Tibial artery (tissue), 4 donors: ENCODE measurements at regions not wholly inside any gene's neighbourhood (a gene's known extent, or its start where the extent isn't known, plus 50 kb on each side); places are given as distances from the start of the nearest gene placed in this dataset.

Experiments
- DNase-seq, 2 donors: peaks; one replicate each; pipeline ENCODE4 v3.0.0-alpha.2; 2019
- H3K27ac ChIP-seq, 2 donors: fragments of 200-600 bp; sonication (generic) in 1 of 2; 1 replicate in 1 of 2; 2 replicates in 1 of 2; pipeline ENCODE4 v1.5.1; 2018 to 2019; ENCODE audit warnings: mild to moderate bottlenecking in 1 of 2
- H3K27me3 ChIP-seq, 2 donors: fragments of 200-600 bp; sonication (generic) in 1 of 2; one replicate each; pipeline versions ENCODE4 v1.5.1 to v1.6.0; 2016 to 2019
- H3K36me3 ChIP-seq, 3 donors: fragments of 200-600 bp; sonication (generic) in 2 of 3; one replicate each; pipeline ENCODE4 v1.5.1; 2016 to 2019; ENCODE audit warnings: mild to moderate bottlenecking in 2 of 3
- H3K4me1 ChIP-seq, 4 donors: fragments of 200-600 bp; sonication (generic) in 2 of 4; 1 replicate in 3 of 4; 2 replicates in 1 of 4; pipeline ENCODE4 v1.5.1; 2016 to 2019
- H3K4me3 ChIP-seq, 2 donors: fragments of 200-600 bp; sonication (generic) in 1 of 2; 1 replicate in 1 of 2; 2 replicates in 1 of 2; pipeline ENCODE4 v1.5.1; 2018 to 2019; ENCODE audit warnings: mild to moderate bottlenecking in 2 of 2
- H3K9me3 ChIP-seq, 3 donors: fragments of 200-600 bp; sonication (generic) in 1 of 3; one replicate each; pipeline ENCODE4 v1.5.1; 2016 to 2019
- CTCF ChIP-seq, 2 experiments: fragments of 200-600 bp in 1 of 2; fragments of 450-650 bp in 1 of 2; IDR thresholded peaks; one replicate each; pipeline ENCODE4 v1.5.1; 2017 to 2019; ENCODE audit warnings: antibody characterized with exemption in 2 of 2, mild to moderate bottlenecking in 1 of 2, moderate library complexity in 1 of 2
- intact Hi-C: fragments of 100-400 bp; cut with DNase I; formaldehyde crosslinking; loops from one replicate; pipeline ENCODE4 v1.15.0; 2023; ENCODE audit warnings: low total_unique reads

- H3K4me1 ChIP-seq: peaks cover 0 to 59% (median 49%) of the 10 kb centered on the region in 4 donors
- no peak for TF ChIP-seq CTCF (IDR thresholded peaks at IDR 0.05)
- DNase-seq: peak in 1 of 2 donors; percentile 54
- no peak overlapping the region for H3K4me3 ChIP-seq
- H3K36me3 ChIP-seq: no peaks in the 10 kb centered on the region
- H3K9me3 ChIP-seq: no peaks in the 10 kb centered on the region
- intact Hi-C loops: no loop called here
- H3K27me3 ChIP-seq: no peaks in the 10 kb centered on the region
- H3K27ac ChIP-seq: peak overlapping the region; percentile 63 to 71
Measured at GRCh38 chr7:36045326-36045725, 107.7 kb upstream of the EEPD1 start.

- H3K27me3 ChIP-seq: no peaks in the 10 kb centered on the region
- H3K4me1 ChIP-seq: peaks cover 0 to 59% (median 49%) of the 10 kb centered on the region in 4 donors
- no peaks in the 10 kb centered on the region for H3K36me3 ChIP-seq
- DNase-seq: peak in 1 of 2 donors; percentile 56
- intact Hi-C loops: no loop called here
- peak overlapping the region; percentile 63 to 71 for H3K27ac ChIP-seq
- H3K4me3 ChIP-seq: no peak overlapping the region
- TF ChIP-seq CTCF (IDR thresholded peaks at IDR 0.05): no peak
- H3K9me3 ChIP-seq: no peaks in the 10 kb centered on the region
Measured at GRCh38 chr7:36045830-36046341, 107.2 kb upstream of the EEPD1 start.

GRCh38 chr7:36047091-36047658 is 105.9 kb upstream of the EEPD1 start:
- no peaks in the 10 kb centered on the region for H3K9me3 ChIP-seq
- no peak overlapping the region for H3K4me3 ChIP-seq
- peaks cover 0 to 59% (median 49%) of the 10 kb centered on the region in 4 donors for H3K4me1 ChIP-seq
- peak overlapping the region; percentile 58 to 75 for H3K27ac ChIP-seq
- intact Hi-C loops: no loop called here
- no peaks in the 10 kb centered on the region for H3K27me3 ChIP-seq
- DNase-seq: no peak
- no peaks in the 10 kb centered on the region for H3K36me3 ChIP-seq
- no peak for TF ChIP-seq CTCF (IDR thresholded peaks at IDR 0.05)

GRCh38 chr7:36048141-36048901 is 104.7 kb upstream of the EEPD1 start:
- no peak for TF ChIP-seq CTCF (IDR thresholded peaks at IDR 0.05)
- Histone ChIP-seq H3K4me3 (no peak overlapping the region), H3K27ac (peak overlapping the region; percentile 58 to 75)

GRCh38 chr7:36048902-36049240 is 104.2 kb upstream of the EEPD1 start:
- intact Hi-C loops: no loop called here
- no peak for TF ChIP-seq CTCF (IDR thresholded peaks at IDR 0.05)
- Histone ChIP-seq H3K9me3 (no peaks in the 10 kb centered on the region), H3K4me1 (peaks cover 0 to 59% (median 49%) of the 10 kb centered on the region in 4 donors), H3K27ac (peak overlapping the region; percentile 48 to 58), H3K36me3 (no peaks in the 10 kb centered on the region), H3K4me3 (no peak overlapping the region), H3K27me3 (no peaks in the 10 kb centered on the region)
- DNase-seq: no peak

More at GRCh38 chr7:36048141-36048901, 104.7 kb upstream of the EEPD1 start:
- Histone ChIP-seq H3K27me3 (no peaks in the 10 kb centered on the region), H3K9me3 (no peaks in the 10 kb centered on the region), H3K36me3 (no peaks in the 10 kb centered on the region), H3K4me1 (peaks cover 0 to 59% (median 49%) of the 10 kb centered on the region in 4 donors)
- intact Hi-C loops: no loop called here
- peak in 1 of 2 donors; percentile 68 for DNase-seq
